GM18861 (cell line): ENCODE measurements at regions not wholly inside any gene's neighbourhood (a gene's known extent, or its start where the extent isn't known, plus 50 kb on each side); places are given as distances from the start of the nearest gene placed in this dataset.

Experiments
- ATAC-seq: cut with Tn5 transposase; IDR thresholded peaks from one replicate; pipeline ENCODE4 v1.9.1; 2021; ENCODE audit not compliant: unreplicated experiment

DNA sequence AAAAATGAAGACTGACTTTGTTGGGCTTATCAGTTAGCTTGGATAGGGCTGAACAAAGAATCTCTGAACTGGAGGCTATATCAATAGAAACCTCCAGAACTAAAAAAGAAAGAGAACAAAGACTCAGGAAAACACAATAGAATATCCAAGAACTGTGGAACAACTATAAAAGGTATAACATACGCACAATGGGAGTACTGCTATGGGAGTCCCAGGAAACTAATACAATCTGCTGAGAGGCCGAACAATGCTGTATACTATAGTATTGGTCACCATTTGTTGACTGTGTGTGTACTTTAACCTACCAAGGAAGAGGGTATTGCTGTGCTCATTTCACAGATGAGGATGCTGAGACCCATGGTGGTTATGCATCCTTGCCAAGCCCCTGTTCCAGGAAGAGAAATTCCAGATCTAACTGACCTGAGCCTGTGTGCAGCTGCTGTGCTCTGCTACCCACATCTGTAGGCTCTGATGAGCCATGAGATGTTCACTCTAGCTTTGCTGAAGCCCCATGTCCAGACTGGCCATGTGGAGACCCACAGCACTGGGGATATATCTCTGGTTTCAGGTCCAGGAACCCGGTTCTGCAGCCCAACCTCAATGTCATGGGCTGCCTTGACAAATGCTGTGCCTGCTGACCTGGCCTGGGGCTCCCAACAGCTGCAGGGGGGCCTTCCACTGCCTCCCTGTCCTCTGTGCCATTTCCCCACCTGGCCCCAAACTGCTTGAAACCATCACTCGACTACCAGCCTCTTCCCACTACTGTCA lies 254.3 kb upstream of the TNRC6C start:
- no peak for ATAC-seq

DNA sequence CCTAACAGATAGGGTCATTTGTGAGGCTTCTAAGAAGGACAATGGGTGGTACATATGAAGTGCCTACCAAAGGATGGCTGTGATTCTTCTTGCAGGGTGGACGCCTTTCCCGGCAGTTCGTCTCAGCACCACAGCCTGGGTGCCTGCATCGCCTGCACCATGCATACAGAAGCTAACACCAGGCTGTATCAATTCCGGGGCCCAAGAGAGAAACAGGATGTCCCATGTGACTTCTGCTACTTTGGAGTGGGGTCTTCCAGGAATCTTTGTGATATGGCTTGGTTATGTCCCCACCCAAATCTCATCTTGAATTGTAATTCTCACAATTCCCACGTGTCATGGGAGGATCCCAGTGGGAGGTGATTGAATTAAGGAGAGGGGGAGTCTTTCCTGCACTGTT lies 251.6 kb upstream of the TNRC6C start:
- no peak for ATAC-seq

DNA sequence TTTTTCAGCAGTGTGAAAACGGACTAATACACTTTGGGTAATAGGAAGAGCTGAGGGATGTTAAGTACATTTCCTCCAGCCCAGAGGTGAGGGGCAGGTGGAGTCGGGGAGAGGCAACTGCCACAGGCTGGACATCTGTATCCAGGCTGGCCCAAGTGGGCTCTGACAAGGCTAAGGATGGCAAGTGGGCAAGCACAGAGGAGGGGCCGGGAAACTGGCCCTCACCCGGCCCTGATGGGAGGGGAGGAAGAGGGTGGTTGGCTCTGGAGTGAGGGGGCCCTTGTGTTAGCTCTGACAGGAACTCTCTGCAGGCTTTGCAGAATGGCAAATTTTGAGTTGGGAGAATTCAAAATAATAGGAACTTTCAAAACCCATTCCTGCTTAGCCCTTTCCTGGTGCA lies 251.0 kb upstream of the TNRC6C start:
- ATAC-seq = no peak

DNA sequence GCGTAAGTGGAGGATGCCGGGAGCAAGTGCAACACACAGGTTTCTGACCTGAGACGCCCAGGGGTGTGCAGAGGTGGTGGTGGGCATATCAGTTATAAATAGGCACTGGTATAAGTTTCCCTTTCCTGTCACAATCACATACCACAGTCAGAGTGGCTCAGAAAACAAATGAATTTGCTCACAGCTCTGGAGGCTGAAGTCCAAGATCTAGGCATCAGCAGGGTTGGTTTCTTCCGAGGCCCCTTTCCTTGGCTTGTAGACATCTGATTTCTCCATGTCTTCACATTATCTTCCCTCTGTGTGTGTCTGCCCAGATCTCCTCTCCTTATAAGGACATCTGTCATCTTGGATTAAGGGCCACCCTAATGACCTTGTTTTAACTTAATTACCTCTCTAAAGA lies 250.5 kb upstream of the TNRC6C start:
- no peak for ATAC-seq

DNA sequence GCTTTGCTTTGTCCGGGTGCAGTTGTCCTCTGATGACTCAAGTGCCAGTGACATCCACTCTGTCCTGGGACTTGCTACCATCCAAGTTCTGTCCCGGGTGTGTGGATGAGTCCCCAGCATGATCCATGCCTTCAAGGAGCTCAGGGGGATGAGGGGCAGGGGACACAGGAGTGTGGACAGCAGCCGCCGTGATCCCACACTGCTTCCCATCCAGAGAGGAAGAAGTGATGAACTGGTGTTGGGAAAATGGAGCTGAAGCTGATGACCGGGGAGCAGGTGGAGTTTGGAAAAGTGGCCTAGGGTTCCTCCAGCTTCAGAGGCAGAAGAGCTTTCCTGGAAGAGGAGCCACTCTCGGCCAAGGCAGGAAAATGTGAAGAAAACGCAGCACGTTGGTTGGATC lies 249.6 kb upstream of the TNRC6C start:
- no peak for ATAC-seq

DNA sequence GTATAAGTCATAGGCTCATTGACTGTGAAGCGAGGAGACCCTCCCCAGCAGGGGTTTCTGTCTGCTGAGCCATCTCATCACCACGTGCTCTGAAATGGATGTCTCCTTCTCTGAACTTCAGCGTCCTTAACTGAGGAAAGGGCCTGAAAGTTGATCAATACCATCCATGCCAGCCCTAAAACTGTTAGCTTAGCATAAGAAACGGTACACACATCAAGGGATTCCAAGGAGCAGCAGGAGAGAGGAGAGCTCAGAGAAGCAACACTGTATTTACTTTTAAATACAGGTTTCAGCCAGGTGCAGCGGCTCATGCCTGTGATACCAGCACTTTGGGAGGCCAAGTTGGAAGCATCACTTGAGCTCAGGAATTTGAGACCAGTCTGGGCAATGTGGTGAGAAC lies 248.9 kb upstream of the TNRC6C start:
- ATAC-seq = no peak

DNA sequence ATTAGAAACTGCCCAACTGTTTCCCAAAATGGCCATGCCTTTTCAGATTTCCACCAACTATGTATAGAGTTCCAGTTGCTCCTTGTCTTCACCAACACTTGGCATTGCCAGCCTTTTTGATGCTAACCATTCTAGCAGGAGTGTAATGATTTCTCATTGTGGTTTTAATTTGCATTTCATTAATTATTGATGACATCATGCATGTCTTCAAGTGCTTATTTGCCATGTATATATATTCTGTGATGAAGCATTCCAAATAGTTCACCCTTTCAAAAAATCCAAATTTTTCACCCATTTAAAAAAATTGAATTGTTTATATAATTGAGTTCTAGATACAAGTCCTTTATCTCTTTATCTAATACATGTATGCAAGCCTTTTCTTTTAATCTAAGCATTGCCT lies 245.9 kb upstream of the TNRC6C start:
- ATAC-seq = no peak

DNA sequence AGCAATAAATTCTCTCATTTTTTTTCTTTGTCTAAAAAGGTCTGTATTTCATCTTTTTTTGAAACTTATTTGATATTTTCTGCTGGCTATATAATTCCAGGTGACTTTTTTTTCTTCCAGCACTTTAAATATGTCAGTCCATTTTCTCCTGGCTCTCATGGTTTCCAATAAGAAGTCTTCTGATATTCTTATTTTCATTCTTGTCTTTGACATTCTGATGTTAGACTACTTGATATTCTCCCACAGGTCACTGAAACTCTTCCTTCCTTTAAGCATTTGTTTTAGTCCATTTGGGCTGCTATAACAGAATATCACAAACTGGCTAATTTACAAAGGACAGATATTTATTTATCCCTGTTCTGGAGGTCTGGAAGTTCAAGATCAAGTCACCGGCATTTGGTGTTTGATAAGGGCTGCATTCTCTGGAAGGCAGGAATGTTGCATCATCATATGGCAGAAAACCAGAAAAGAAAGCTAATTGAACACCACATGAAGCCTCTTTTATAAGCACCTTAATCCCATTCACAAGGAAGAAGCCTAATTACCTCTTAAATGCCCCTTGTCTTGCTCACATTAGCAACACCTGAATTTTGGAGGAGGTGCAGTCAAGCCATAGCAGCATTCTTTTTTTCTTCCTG lies 242.1 kb upstream of the TNRC6C start:
- no peak for ATAC-seq

DNA sequence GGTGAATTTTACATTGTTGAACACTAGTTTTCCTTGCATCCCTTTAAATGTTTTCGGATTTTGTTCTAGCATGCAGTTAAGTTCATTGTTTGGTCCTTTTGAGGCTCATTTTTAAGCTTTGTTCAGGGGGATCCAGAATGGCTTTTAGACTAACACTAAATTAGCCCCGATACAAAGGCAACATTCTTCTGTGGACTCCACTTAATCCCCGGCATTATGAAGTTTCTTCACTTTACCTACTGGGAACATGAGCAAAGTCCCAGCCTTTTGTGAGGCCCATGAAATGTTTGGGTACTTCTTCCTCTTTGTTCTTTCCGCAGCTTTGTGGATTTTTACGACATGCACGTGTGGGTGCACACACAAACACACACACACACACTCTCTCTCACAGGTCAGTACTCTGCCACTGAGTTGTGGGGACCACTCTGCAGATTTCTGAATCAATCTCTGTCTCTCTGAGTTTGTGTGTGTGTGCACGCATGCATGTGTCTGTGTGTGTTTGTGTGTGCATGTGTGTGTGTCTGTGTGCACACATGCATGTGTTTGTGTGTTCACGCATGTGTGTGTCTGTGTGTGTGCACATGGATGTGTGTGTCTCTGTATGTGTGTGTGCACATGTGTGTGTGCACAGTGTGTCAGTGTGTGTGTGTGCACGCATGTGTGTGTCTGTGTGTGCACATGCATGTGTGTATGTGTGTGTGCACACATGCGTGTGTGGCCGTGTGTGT lies 240.4 kb upstream of the TNRC6C start:
- ATAC-seq = no peak

DNA sequence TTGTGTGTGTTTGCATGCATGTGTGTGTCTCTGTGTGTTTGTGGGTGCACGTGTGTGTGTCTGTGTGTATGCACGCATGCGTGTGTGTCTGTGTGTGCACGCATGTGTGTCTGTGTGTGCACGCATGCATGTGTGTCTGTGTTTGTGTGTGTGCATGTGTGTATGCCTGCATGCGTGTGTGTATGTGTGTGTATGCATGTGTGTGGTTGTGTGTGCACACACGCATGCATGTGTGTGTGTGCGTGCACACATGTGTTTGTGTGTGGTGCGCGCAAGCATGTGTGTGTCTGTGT lies 239.9 kb upstream of the TNRC6C start:
- ATAC-seq = no peak

DNA sequence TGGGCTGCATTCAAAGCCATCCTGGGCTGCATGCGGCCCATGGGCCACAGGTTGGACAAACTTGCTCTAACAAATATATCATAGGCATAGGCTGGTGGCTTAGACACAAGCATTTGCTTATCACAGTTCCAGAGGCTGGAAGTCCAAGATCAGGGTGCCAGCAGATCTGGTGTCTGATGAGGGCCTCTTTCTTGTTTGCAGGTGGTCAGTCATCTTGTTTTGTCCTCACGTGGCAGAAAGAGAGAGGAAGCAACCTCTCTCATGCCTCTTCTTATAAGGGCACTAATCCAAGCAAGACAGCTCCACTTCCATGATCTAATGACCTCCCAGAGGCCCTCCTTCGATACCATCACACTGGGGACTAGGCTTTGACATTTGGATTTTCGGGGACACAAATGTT lies 238.7 kb upstream of the TNRC6C start:
- no peak for ATAC-seq

DNA sequence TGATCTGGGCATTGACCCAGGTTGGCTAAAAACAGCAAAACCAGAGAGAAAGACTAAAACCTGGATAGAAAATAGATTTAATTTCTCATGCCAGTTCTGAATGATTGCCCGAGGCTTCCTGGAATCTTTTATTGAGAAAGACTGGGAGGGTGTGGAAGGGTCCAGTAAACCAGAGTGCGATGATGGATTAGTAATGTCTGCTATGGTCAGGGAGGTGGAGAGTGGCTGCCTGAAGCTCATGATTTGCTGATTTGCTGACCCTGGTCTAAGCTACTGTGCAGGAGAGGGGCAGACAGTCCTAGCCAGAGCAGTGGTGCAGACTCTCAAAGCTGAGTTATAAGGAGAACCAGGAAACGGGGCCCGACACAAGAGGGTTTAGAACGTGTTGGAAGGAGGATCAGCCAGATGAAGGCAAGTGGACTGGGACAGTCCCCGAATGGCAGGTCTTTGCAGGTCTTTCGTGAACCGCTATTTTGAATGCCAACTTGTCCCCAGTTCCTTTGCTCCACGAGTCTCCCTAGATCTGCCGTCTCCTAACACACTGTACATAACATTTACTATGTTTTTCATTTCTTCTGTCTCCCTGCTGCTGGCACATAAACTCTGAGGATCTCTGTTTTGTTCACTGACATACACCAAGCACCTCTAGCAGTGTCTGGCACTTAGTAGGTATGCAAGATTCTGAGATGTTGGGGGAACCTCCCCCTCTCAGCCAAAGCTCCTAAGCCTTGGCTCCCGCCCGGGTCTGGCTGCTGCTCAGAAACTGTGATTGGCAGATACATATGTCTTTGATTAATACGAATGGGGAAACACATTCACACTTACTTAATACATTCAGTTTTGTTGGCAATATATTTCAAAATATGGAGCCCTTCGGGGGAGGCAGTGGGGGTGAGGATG lies 237.3 kb upstream of the TNRC6C start:
- no peak for ATAC-seq

DNA sequence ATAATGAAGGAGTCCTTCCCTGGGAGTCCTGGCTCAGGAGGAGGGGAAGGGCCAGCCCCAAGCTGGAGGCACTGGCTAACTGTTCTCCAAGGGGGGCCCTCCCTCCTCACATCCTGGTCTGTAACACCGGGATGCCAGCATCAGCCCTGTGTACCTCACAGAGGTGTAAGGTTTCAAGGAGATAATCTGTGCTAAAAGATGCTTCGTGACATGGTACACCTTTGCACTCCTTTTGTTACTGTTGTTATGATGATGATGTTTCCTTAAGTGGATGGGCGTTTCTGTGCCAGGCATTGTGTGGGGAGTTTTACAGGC lies 236.7 kb upstream of the TNRC6C start:
- no peak for ATAC-seq

DNA sequence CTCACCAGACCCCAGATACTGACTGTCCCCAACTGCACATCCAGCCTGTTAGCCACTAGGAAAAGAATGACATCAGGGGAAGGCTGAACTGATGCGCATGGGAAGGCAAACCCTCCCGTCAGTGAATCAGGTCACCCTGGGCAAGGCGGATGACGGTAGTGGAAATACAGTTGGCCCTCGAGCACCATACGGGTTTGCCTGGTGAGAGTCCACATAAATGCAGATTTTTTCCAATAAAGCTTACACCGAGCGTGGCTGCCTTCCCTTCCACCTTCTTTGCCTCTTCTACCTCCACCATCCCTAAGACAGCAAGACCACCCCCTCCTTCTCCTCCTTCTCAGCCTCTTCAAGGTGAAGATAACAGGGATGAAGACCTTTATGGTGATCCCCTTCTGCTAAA lies 236.1 kb upstream of the TNRC6C start:
- no peak for ATAC-seq

DNA sequence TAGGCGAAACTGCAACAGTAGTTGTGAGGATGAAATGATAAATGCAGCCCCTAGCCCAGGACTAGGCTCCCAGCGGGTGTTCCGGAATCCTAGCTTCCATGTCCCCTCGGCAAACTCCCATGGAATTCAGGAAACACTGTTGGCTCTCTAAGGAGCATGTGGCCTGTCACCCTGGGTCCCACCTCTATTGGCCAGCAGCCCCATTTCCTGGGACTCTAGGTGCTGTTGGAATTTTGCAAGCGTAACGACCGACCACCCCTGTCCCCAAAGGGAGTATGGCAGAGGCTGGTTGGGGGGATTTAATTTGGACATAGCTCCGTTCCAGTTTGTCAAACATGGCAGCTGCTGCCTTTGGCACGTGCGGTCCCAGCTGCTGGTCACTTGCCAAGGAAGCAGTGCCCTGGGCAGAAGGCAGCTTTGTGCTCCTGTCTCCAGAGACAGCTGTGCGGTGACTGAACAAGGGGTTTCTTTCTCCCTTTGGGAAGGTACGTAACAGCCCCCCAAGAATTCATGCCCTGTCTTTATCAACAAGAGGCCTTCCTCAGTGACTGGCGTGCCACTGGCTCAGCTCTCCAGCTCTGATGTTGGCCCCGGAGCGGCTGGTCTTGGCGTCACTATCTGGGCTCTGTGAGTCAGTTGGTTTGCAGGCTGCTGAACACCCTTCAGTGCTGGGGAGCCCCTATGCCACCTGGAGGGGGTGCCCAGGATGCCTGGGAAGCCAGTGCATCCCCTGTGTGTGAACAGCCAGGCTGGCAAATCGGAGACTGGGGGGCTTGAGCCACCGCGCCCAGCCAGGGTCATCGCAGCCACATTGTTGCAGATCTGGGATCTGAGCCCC lies 235.2 kb upstream of the TNRC6C start:
- ATAC-seq = no peak

DNA sequence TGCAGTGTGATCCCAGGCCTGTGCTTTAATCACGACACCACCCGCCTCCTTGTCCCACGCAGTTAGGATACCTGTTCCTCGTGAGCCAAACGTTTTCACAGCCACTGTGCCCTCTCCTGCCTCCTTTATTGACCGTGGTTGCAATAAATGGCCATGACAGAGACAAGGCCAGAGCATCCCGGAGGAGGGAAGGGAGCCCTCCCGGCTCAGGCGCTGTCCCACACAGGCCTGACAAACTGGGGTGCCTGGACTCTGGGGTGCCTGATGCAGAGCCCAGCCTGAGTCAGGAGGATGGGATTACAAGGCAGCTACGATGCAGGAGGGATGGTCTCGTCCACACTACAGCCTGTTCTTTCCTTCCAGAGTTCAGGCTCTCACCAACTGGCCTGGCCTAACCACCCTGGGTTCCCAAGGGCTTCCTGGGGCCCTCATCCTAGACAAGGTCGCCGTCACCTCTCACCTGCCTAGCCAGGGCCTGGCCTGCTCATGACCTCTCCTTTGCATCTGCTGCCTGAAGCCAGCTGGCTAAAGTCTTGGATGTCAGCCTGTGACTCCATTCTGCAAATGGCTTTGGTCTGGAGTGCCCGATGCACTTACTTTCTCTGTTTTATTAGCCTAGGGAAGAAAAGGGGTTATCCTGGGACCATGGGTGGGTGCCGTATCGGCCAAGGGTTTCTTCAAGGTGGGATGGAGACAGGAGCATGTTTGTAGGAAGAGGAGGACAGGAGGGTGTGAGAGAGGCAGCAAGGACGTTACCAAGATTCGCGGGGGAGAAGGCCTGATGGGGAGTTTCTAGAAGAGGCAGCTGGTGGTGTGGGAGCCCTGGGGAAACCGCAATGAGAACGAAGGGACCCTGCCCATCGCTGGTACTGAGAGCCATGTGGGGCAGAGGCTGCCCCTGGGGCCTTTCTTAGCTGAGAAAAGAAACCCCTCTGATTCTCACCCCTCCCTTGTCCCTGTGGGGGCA lies 234.3 kb upstream of the TNRC6C start:
- ATAC-seq = no peak

DNA sequence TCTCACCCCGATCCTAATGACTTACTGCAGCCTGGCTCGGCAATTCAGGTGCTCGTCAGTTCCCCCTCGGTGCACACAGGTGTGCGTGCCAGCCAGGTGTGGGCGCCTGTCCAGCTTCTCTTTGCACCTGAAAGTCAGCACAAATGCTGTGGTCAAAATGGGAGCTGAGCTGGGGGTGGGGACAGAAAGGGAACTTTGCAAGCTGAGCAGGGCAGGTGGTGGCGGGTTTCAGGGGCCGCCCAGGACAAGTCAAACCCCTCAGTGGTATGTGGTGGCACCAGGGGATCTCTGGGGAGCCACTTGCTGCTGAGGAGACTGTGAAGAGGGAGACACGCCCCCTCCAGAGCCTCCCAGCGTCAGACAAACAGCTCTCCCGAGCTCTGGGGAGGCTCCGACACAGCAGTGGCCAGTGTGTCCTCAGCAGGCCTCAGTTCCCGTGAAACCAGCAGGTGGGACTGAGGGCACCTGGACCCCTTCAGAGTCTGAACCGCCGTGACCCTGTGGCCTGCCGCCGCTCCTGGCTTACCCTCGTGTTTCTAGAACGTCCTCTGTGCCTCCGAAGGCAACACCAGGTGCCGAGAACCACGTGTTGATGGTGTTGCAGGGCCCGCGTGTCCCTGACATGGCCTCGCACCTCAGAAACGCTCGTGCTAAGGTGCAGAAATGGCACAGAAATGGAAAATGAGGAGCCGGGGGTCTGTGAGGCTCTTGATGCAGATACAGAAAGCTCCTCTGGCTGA lies 233.5 kb upstream of the TNRC6C start:
- ATAC-seq = no peak

DNA sequence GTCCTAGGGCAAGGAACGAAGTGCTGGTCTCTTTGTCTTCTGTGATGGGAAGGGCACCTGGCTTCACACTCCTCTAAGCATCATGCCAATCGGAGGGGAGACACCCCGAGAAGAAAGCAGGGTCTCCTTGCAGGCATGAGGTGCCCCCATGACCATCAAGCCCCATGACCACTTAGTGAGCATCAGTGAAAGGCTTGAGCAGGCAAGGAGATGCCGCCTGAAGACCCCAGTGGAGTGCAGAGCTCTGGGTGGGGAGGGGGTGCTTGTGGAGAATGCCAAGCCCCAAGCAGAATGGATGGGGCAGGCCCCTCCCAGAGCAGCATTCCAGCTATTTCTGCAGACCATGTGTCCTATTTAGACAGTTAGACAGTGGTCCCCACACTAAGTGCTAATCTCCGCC lies 232.7 kb upstream of the TNRC6C start:
- no peak for ATAC-seq

DNA sequence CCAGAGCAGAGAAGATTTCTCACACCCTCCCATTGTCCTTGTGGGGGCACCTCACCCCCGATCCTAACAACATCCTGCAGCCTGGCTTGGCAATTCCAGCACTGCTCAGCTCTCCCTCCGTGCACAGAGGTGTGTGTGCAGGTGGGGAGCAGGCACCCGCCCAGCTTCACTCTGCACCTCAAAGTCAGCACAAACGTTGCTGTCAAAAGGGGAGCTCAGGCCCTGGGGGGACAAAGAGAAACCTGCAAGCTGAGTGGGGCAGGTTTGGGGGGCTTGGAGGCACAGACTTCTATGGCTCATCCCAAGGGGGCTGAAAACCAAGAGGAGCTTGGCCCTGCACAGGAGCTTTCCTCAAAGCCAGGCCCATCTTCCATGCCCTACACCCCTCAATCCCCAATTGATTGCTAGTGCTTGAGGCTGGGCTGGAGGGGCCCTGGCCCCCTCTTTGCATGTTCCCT lies 231.9 kb upstream of the TNRC6C start:
- no peak for ATAC-seq
